HCT116 (cell line): ENCODE measurements at regions not wholly inside any gene's neighbourhood (a gene's known extent, or its start where the extent isn't known, plus 50 kb on each side); places are given as distances from the start of the nearest gene placed in this dataset.

Experiments
- ATAC-seq: fragments of 200-7000 bp; cut with Tn5 transposase; 2 replicates; pipeline ENCODE4 v1.9.1; 2020; ENCODE audit warnings: mild to moderate bottlenecking, moderate library complexity
- BruUV-seq: library from RNA; stranded (reverse); fragments of 400-500 nt; replicated peaks from 2 replicates; lab custom pipeline; 2021; lab: Mats Ljungman, UMichigan
- CTCF ChIA-PET: fragments of 300-600 bp; sonication (Branson Sonifier 250); formaldehyde crosslinking; loops from one replicate; lab custom pipeline; 2021; ENCODE audit warnings: antibody characterized with exemption; lab: Charles Lee
- POLR2A ChIA-PET: fragments of 300-600, 350-600 bp; sonication (Branson Sonifier 250); formaldehyde crosslinking; loops from one replicate; lab custom pipeline; 2021; ENCODE audit warnings: antibody characterized with exemption; lab: Charles Lee
- RAD21 ChIA-PET, 2 experiments: fragments of 300-600 bp; sonication (Branson Sonifier 250); formaldehyde crosslinking; loops; one replicate each; lab custom pipeline; 2023; ENCODE audit warnings: low total read pairs in 2 of 2; ENCODE audit not compliant: uncharacterized antibody in 2 of 2, unreplicated experiment in 2 of 2, low non-redundant PET in 1 of 2; lab: Charles Lee
- DNase-seq: peaks from one replicate; pipeline ENCODE4 v3.0.0-alpha.2; 2010; ENCODE audit warnings: low read depth, low spot score
- H2AFZ ChIP-seq: fragments of 200-600 bp; shearing (Covaris generic), sonication (generic); 2 replicates; pipeline ENCODE4 v1.6.1; 2017; ENCODE audit warnings: low read depth, mixed run types, mixed read lengths, antibody characterized with exemption, low read length; ENCODE audit not compliant: poor library complexity, severe bottlenecking
- H3K27ac ChIP-seq: 2 replicates; pipeline ENCODE4 v1.5.1; 2012; ENCODE audit warnings: low read depth, low read length
- H3K27me3 ChIP-seq: fragments of 200-600 bp; sonication (generic); 2 replicates; pipeline ENCODE4 v1.6.1; 2016; ENCODE audit warnings: mixed run types, low read length, mixed read lengths; ENCODE audit not compliant: insufficient read depth
- H3K36me3 ChIP-seq, 2 experiments: fragments of 200-500 bp in 1 of 2; fragments of 200-600 bp in 1 of 2; sonication (Bioruptor generic) in 1 of 2; sonication (generic) in 1 of 2; 2 replicates each; pipeline versions ENCODE4 v1.5.1 to v1.6.1; 2014 to 2016; ENCODE audit warnings: low read length in 2 of 2, inconsistent platforms in 1 of 2, mixed read lengths in 1 of 2, mixed run types in 1 of 2; ENCODE audit not compliant: insufficient read depth in 2 of 2, control insufficient read depth in 1 of 2
- H3K4me1 ChIP-seq, 2 experiments: fragments of 200-600 bp in 1 of 2; sonication (generic) in 1 of 2; 2 replicates each; pipeline versions ENCODE4 v1.5.1 to v1.6.1; 2012 to 2017; ENCODE audit warnings: low read length in 2 of 2, inconsistent platforms in 1 of 2, mild to moderate bottlenecking in 1 of 2, mixed read lengths in 1 of 2, mixed run types in 1 of 2, moderate library complexity in 1 of 2; ENCODE audit not compliant: insufficient read depth in 2 of 2, control insufficient read depth in 1 of 2
- H3K4me2 ChIP-seq: fragments of 200-600 bp; sonication (generic); 2 replicates; pipeline ENCODE4 v1.6.1; 2017; ENCODE audit warnings: mixed run types, low read length, mixed read lengths
- H3K4me3 ChIP-seq, 2 experiments: fragments of 200-600 bp in 1 of 2; sonication (generic) in 1 of 2; replicated peaks in 1 of 2; 2 replicates each; pipeline ENCODE4 v1.5.1; 2011 to 2016; ENCODE audit warnings: low read length in 2 of 2, control low read depth in 1 of 2, low read depth in 1 of 2, mild to moderate bottlenecking in 1 of 2, mixed read lengths in 1 of 2, mixed run types in 1 of 2
- H3K79me2 ChIP-seq: fragments of 200-600 bp; sonication (generic); 2 replicates; pipeline ENCODE4 v1.6.1; 2017; ENCODE audit warnings: mild to moderate bottlenecking, mixed run types, low read length, moderate library complexity, mixed read lengths; ENCODE audit not compliant: insufficient read depth
- H3K9ac ChIP-seq: fragments of 200-600 bp; sonication (generic); 2 replicates; pipeline ENCODE4 v1.6.1; 2016; ENCODE audit warnings: low read length, mixed read lengths
- H3K9me2 ChIP-seq: fragments of 200-600 bp; sonication (generic), shearing (Covaris generic); 2 replicates; pipeline ENCODE4 v1.6.1; 2017; ENCODE audit warnings: mixed run types, mild to moderate bottlenecking, moderate library complexity; ENCODE audit not compliant: insufficient read depth
- H3K9me3 ChIP-seq, 2 experiments: fragments of 200-500 bp in 1 of 2; fragments of 200-600 bp in 1 of 2; sonication (Bioruptor generic) in 1 of 2; sonication (generic) in 1 of 2; 2 replicates each; pipeline ENCODE4 v1.6.1; 2014 to 2017; ENCODE audit warnings: low read length in 2 of 2, mixed read lengths in 2 of 2, inconsistent platforms in 1 of 2, low read depth in 1 of 2, mild to moderate bottlenecking in 1 of 2, mixed run types in 1 of 2, moderate library complexity in 1 of 2; ENCODE audit not compliant: control insufficient read depth in 1 of 2, insufficient read depth in 1 of 2
- H4K20me1 ChIP-seq: fragments of 200-600 bp; sonication (generic), shearing (Covaris generic); 2 replicates; pipeline ENCODE4 v1.6.1; 2017; ENCODE audit warnings: mixed run types, mild to moderate bottlenecking, moderate library complexity; ENCODE audit not compliant: insufficient read depth
- CBX3 ChIP-seq: IDR thresholded peaks from 2 replicates; pipeline ENCODE4 v1.6.1; 2012; ENCODE audit warnings: low read depth
- CTCF ChIP-seq, 3 experiments: fragments of 200-600 bp in 1 of 3; sonication (generic) in 1 of 3; IDR thresholded peaks in 2 of 3; conservative IDR thresholded peaks in 1 of 3; 2 replicates each; pipeline ENCODE4 v1.5.1; 2012 to 2017; ENCODE audit warnings: low read depth in 2 of 3, low read length in 2 of 3, antibody characterized with exemption in 1 of 3, borderline replicate concordance in 1 of 3, control low read depth in 1 of 3, mild to moderate bottlenecking in 1 of 3, mixed read lengths in 1 of 3, mixed run types in 1 of 3, moderate library complexity in 1 of 3; ENCODE audit not compliant: insufficient read depth in 1 of 3
- EGR1 ChIP-seq: IDR thresholded peaks from 2 replicates; pipeline ENCODE4 v1.6.1; 2012; ENCODE audit warnings: low read depth
- ELF1 ChIP-seq: IDR thresholded peaks from 2 replicates; pipeline ENCODE4 v1.6.1; 2012; ENCODE audit warnings: low read depth, borderline replicate concordance
- EZH2phosphoT487 ChIP-seq: fragments of 200-600 bp; IDR thresholded peaks from 2 replicates; pipeline ENCODE4 v1.6.1; 2018; ENCODE audit warnings: antibody characterized with exemption, borderline replicate concordance
- FOSL1 ChIP-seq: IDR thresholded peaks from 2 replicates; pipeline ENCODE4 v1.6.1; 2012; ENCODE audit warnings: low read depth
- JUND ChIP-seq: IDR thresholded peaks from 2 replicates; pipeline ENCODE4 v1.6.1; 2012
- MAX ChIP-seq: IDR thresholded peaks from 2 replicates; pipeline ENCODE4 v1.6.1; 2012
- POLR2A ChIP-seq: IDR thresholded peaks from 2 replicates; pipeline ENCODE4 v1.7.0; 2011; ENCODE audit warnings: borderline replicate concordance; ENCODE audit not compliant: insufficient read depth, insufficient read length; ENCODE audit errors: extremely low read depth
- POLR2AphosphoS5 ChIP-seq: IDR thresholded peaks from 2 replicates; pipeline ENCODE4 v1.6.1; 2011; ENCODE audit warnings: mild to moderate bottlenecking, low read depth, low read length, moderate library complexity
- RAD21 ChIP-seq: IDR thresholded peaks from 2 replicates; pipeline ENCODE4 v1.6.1; 2012; ENCODE audit warnings: low read depth, mild to moderate bottlenecking
- REST ChIP-seq: IDR thresholded peaks from 2 replicates; pipeline ENCODE4 v1.6.1; 2012; ENCODE audit warnings: low read depth
- SIN3A ChIP-seq: IDR thresholded peaks from 2 replicates; pipeline ENCODE4 v1.6.1; 2012; ENCODE audit warnings: low read depth
- SP1 ChIP-seq: IDR thresholded peaks from 2 replicates; pipeline ENCODE4 v1.6.1; 2012; ENCODE audit warnings: low read depth
- SRF ChIP-seq: IDR thresholded peaks from 2 replicates; pipeline ENCODE4 v1.6.1; 2012; ENCODE audit warnings: low read depth
- TCF7L2 ChIP-seq: IDR thresholded peaks from 2 replicates; pipeline ENCODE4 v1.7.0; 2011; ENCODE audit warnings: borderline replicate concordance, inconsistent platforms; ENCODE audit not compliant: insufficient read depth, insufficient read length; ENCODE audit errors: extremely low read depth
- YY1 ChIP-seq: IDR thresholded peaks from 2 replicates; pipeline ENCODE4 v1.6.1; 2011; ENCODE audit warnings: low read length, low read depth, moderate library complexity, mild to moderate bottlenecking; ENCODE audit not compliant: insufficient replicate concordance; ENCODE audit errors: extremely low read depth
- ZBTB33 ChIP-seq: IDR thresholded peaks from 2 replicates; pipeline ENCODE4 v1.6.1; 2011; ENCODE audit warnings: mild to moderate bottlenecking, low read length, moderate library complexity; ENCODE audit not compliant: insufficient replicate concordance; ENCODE audit errors: extremely low read depth
- ZFX ChIP-seq: fragments of 450-650 bp; IDR thresholded peaks from 2 replicates; pipeline ENCODE4 v1.6.1; 2017
- intact Hi-C: fragments of 100-400 bp; cut with micrococcal nuclease; formaldehyde crosslinking; loops from 2 replicates; pipeline ENCODE4 v1.10.0; 2022

- H3K4me1 ChIP-seq, result no peaks in the 10 kb centered on the region
- RAD21 ChIA-PET, result no interaction called here
- H2AFZ ChIP-seq, result no peak overlapping the region
- POLR2A ChIA-PET, result no interaction called here
- no peaks in the 10 kb centered on the region for H3K27me3 ChIP-seq
- H3K4me3 ChIP-seq, result no peak overlapping the region
- no peak for TF ChIP-seq JUND
- no peak for TF ChIP-seq POLR2AphosphoS5
- no peak for TF ChIP-seq TCF7L2
- TF ChIP-seq SP1, result no peak
- TF ChIP-seq ZBTB33, result no peak
- TF ChIP-seq MAX, result no peak
- no peak for TF ChIP-seq RAD21
- TF ChIP-seq REST, result no peak
- no peak for TF ChIP-seq SRF
- TF ChIP-seq SIN3A, result no peak
- TF ChIP-seq POLR2A, result no peak
- TF ChIP-seq FOSL1, result no peak
- TF ChIP-seq YY1, result no peak
- no peak for TF ChIP-seq CTCF (IDR thresholded peaks at IDR 0.05 in 2 of 3, conservative IDR thresholded peaks at IDR 0.05 in 1 of 3; ENCODE audit: borderline replicate concordance in 1 of 3, insufficient read depth in 1 of 3, low read depth in 2 of 3, low read length in 2 of 3)
- no peak for TF ChIP-seq CBX3
- TF ChIP-seq EGR1, result no peak
- no peak for TF ChIP-seq EZH2phosphoT487
- no peak for TF ChIP-seq ELF1
- TF ChIP-seq ZFX, result no peak
- H3K27ac ChIP-seq, result no peak overlapping the region
- H3K79me2 ChIP-seq, result no peaks in the 10 kb centered on the region
- CTCF ChIA-PET, result no interaction called here
- intact Hi-C loops, result no loop called here
- BruUV-seq, result no TSS peak
- no peak overlapping the region for H3K9ac ChIP-seq
- ATAC-seq (no peak), DNase-seq (no peak)
- no peaks in the 10 kb centered on the region for H3K9me2 ChIP-seq
- H3K36me3 ChIP-seq, result no peaks in the 10 kb centered on the region
- H3K4me2 ChIP-seq, result no peak overlapping the region
- H4K20me1 ChIP-seq, result no peaks in the 10 kb centered on the region
- H3K9me3 ChIP-seq, result no peaks in the 10 kb centered on the region
Measured at GRCh38 chr4:185885604-185886003, 73.6 kb upstream of the SORBS2 start.
